ENCODE measurements at regions not wholly inside any gene's neighbourhood (a gene's known extent, or its start where the extent isn't known, plus 50 kb on each side); places are given as distances from the start of the nearest gene placed in this dataset.

- TF ChIP-seq CTCF (conservative IDR thresholded peaks at IDR 0.05; ENCODE audit: low read length): no peak
- TF ChIP-seq EZH2phosphoT487 (IDR thresholded peaks at IDR 0.05; ENCODE audit: borderline replicate concordance): no peak
These were observed 404.1 kb downstream of the C6orf118 start for GRCh38 chr6:164905311-164905710.
